PFSK-1 (cell line): ENCODE measurements at regions not wholly inside any gene's neighbourhood (a gene's known extent, or its start where the extent isn't known, plus 50 kb on each side); places are given as distances from the start of the nearest gene placed in this dataset.

Experiments
- FOXP2 ChIP-seq: optimal IDR thresholded peaks from 2 replicates; pipeline ENCODE3; 2011; ENCODE audit warnings: borderline replicate concordance, control low read depth, inconsistent platforms; ENCODE audit not compliant: insufficient read depth; ENCODE audit errors: extremely low read length, extremely low read depth
- POLR2AphosphoS5 ChIP-seq: IDR thresholded peaks from 2 replicates; pipeline ENCODE4 v1.6.1; 2012; ENCODE audit warnings: low read depth, mild to moderate bottlenecking, control low read depth, low read length, moderate library complexity
- SIN3A ChIP-seq: IDR thresholded peaks from 2 replicates; pipeline ENCODE4 v1.6.1; 2012; ENCODE audit warnings: mild to moderate bottlenecking, low read length, moderate library complexity, borderline replicate concordance; ENCODE audit not compliant: insufficient read depth
- TAF1 ChIP-seq: IDR thresholded peaks from 2 replicates; pipeline ENCODE4 v1.6.1; 2012; ENCODE audit warnings: low read length, control low read depth, borderline replicate concordance; ENCODE audit not compliant: insufficient read depth
- TF ChIP-seq, protein P1 (sequence below), 2 experiments: IDR thresholded peaks; 2 replicates each; pipeline versions ENCODE4 v1.6.1 to v1.8.0; 2011 to 2012; ENCODE audit warnings: low read depth in 2 of 2, low read length in 2 of 2, control low read depth in 1 of 2, inconsistent platforms in 1 of 2, mild to moderate bottlenecking in 1 of 2, moderate library complexity in 1 of 2; ENCODE audit not compliant: insufficient read depth in 1 of 2

DNA sequence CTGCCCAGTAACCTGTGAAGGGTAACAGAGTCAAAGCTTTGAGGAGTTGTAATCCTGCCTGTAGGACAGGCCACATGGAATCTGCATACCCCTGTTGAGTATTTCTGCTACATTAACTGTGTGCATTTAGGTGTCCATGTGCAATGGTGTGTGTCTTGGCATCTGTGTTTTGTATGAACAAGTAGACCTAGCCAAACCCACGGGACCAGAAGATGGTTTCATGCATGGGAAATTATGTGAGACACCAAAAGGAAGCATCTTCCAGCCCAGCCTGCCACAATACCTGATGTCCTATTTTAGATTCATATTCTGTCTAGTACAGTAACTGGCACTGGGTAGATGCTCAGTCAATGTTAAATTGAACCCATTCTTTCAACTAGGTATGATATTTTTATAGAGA lies 70.8 kb upstream of the KCND3 start:
- TF ChIP-seq, protein P1, sequence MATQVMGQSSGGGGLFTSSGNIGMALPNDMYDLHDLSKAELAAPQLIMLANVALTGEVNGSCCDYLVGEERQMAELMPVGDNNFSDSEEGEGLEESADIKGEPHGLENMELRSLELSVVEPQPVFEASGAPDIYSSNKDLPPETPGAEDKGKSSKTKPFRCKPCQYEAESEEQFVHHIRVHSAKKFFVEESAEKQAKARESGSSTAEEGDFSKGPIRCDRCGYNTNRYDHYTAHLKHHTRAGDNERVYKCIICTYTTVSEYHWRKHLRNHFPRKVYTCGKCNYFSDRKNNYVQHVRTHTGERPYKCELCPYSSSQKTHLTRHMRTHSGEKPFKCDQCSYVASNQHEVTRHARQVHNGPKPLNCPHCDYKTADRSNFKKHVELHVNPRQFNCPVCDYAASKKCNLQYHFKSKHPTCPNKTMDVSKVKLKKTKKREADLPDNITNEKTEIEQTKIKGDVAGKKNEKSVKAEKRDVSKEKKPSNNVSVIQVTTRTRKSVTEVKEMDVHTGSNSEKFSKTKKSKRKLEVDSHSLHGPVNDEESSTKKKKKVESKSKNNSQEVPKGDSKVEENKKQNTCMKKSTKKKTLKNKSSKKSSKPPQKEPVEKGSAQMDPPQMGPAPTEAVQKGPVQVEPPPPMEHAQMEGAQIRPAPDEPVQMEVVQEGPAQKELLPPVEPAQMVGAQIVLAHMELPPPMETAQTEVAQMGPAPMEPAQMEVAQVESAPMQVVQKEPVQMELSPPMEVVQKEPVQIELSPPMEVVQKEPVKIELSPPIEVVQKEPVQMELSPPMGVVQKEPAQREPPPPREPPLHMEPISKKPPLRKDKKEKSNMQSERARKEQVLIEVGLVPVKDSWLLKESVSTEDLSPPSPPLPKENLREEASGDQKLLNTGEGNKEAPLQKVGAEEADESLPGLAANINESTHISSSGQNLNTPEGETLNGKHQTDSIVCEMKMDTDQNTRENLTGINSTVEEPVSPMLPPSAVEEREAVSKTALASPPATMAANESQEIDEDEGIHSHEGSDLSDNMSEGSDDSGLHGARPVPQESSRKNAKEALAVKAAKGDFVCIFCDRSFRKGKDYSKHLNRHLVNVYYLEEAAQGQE (IDR thresholded peaks at IDR 0.05; ENCODE audit: insufficient read depth in 1 of 2, low read depth in 2 of 2, low read length in 2 of 2): no peak
- TF ChIP-seq TAF1 (no peak), SIN3A (no peak), POLR2AphosphoS5 (no peak)

DNA sequence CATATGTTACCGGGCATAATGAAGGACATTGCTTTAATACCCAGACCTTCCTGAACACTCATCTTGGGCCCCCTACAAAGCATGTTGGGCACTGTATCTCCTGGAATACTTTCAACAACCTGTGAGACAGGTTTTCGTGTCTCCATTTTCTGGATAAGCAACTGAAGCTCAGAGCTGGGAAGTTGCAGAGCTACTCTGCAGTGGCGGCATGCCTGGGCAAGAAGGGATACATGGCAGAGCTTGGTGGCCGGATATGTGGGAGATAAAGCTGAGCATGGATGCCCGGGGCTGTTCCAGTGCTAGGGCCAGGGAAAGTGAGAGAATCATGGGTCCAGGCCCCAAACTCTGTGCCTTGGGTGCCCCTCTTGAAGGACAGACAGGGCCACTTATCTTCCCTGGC lies 71.6 kb upstream of the KCND3 start:
- no peak for TF ChIP-seq TAF1
- no peak for TF ChIP-seq SIN3A
- no peak for TF ChIP-seq POLR2AphosphoS5
- TF ChIP-seq, protein P1 (IDR thresholded peaks at IDR 0.05; ENCODE audit: insufficient read depth in 1 of 2, low read depth in 2 of 2, low read length in 2 of 2): no peak
- no peak for TF ChIP-seq FOXP2

DNA sequence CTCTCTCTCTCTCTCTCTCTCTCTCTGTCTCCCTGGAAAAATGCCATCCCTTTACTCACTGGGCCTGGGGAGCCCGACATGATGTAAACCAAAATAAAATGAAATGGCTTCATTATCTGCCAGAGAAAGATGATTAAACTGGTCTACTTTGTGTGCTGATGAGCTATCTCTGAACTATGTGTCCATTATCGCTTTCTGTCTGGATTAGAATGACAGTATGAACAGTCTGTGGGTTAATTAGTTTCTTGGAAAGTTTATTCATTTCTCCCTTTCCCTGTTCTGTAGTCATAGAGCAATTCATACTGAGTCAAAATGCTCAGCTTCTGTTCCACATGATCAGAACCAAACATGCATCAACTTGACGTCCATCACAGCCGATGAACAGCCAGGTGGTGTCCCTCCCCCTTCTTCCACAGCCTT lies 72.4 kb upstream of the KCND3 start:
- TF ChIP-seq, protein P1 (IDR thresholded peaks at IDR 0.05; ENCODE audit: insufficient read depth in 1 of 2, low read depth in 2 of 2, low read length in 2 of 2): no peak
- no peak for TF ChIP-seq TAF1
- no peak for TF ChIP-seq POLR2AphosphoS5
- TF ChIP-seq SIN3A: no peak
- TF ChIP-seq FOXP2: no peak

DNA sequence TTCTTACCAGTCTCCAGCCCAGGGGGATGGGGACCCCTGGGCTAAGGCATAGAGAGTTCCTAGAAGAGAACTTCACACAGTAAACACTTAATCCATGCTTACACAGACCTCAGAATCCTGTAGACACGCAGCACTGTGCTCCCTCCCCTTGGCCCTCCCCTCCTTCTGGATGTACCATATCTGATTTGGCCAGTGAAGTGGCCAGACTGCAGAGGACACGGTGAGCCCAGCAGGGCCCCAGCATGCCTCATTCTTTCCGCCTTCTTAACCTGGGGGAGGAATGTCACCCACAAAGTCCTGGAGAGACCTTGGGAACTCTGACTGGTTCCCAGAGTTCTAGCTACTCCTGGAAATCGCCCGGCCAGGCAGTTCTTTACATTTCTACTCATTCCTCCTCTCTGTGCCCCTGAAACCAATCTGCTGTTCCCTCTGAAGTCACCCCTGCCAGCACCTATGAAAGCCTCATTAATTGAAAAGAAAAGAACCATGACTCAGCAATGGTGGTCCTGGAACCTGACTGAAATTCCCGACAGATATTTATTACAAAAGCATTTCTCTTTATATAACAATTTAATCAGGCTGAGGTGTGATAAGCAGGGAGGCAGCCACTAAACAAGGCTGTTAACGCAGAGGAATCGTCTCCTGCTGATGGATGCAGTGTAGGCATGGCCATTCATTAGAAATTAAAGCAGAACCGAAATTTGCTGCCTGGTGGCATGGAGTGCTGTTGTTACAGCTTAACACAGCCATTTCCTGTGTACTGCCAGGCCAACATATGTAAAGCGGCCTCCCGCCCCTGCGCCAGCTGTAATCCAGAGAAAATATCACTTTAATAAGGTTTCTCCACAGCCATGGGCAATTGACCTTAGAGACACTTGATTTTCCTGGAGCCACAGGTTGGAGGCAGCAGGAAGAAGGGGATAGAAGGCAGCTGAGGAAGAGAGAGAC lies 74.6 kb upstream of the KCND3 start:
- no peak for TF ChIP-seq FOXP2
- TF ChIP-seq, protein P1 (IDR thresholded peaks at IDR 0.05; ENCODE audit: insufficient read depth in 1 of 2, low read depth in 2 of 2, low read length in 2 of 2): no peak
- no peak for TF ChIP-seq POLR2AphosphoS5
- no peak for TF ChIP-seq SIN3A
- no peak for TF ChIP-seq TAF1

DNA sequence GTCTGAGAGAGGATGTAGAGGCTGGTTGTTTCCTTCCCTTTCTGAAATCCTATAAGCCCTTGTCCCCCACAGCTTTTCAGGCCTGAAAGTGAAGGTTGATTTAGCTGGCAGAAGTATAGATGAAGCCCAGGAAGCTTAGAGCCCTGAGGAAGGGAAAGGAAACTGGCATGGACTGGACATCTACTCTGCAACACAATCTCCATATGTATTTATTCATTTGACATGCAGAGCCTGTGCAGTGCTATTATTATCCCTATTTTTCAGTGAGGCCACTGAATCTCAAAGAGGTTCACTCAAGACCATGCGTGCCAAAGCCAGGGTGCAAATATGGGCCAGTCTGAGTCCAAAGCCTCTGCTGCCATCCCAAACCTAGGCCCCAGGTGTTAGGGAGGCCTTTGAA lies 78.5 kb upstream of the KCND3 start:
- no peak for TF ChIP-seq SIN3A
- no peak for TF ChIP-seq TAF1
- no peak for TF ChIP-seq FOXP2
- TF ChIP-seq, protein P1 (IDR thresholded peaks at IDR 0.05; ENCODE audit: insufficient read depth in 1 of 2, low read depth in 2 of 2, low read length in 2 of 2): no peak
- no peak for TF ChIP-seq POLR2AphosphoS5
